H9 (cell line): ENCODE measurements at regions not wholly inside any gene's neighbourhood (a gene's known extent, or its start where the extent isn't known, plus 50 kb on each side); places are given as distances from the start of the nearest gene placed in this dataset.

ENCODE experiments used
- DNase-seq: peaks from one replicate; pipeline ENCODE4 v3.0.0-alpha.2; 2017
- H2AFZ ChIP-seq: one replicate; pipeline ENCODE4 v1.6.1; 2013; ENCODE audit warnings: mild to moderate bottlenecking, low read length, control low read depth, moderate library complexity
- H2AK5ac ChIP-seq: 2 replicates; pipeline ENCODE4 v1.6.1; 2013; ENCODE audit warnings: low read length, control low read depth, mixed read lengths; ENCODE audit not compliant: insufficient read length
- H2BK120ac ChIP-seq: one replicate; pipeline ENCODE4 v1.6.1; 2013; ENCODE audit warnings: low read depth, mild to moderate bottlenecking, low read length, control low read depth, inconsistent platforms; ENCODE audit not compliant: poor library complexity, severe bottlenecking
- H2BK12ac ChIP-seq: 2 replicates; pipeline ENCODE4 v1.6.1; 2013; ENCODE audit warnings: low read length, control low read depth, mixed read lengths, low read depth; ENCODE audit not compliant: insufficient read length
- H2BK15ac ChIP-seq: 2 replicates; pipeline ENCODE4 v1.6.1; 2013; ENCODE audit warnings: low read depth, low read length, control low read depth
- H2BK20ac ChIP-seq: one replicate; pipeline ENCODE4 v1.6.1; 2013; ENCODE audit warnings: low read depth, mild to moderate bottlenecking, low read length, control low read depth, inconsistent platforms; ENCODE audit not compliant: poor library complexity, severe bottlenecking
- H2BK5ac ChIP-seq: 2 replicates; pipeline ENCODE4 v1.6.1; 2013; ENCODE audit warnings: low read length, control low read depth, mixed read lengths; ENCODE audit not compliant: insufficient read length
- H3K14ac ChIP-seq: 2 replicates; pipeline ENCODE4 v1.6.1; 2013; ENCODE audit warnings: low read length, control low read depth; ENCODE audit not compliant: insufficient read depth
- H3K18ac ChIP-seq: 2 replicates; pipeline ENCODE4 v1.6.1; 2013; ENCODE audit warnings: low read depth, mild to moderate bottlenecking, mixed read lengths, low read length, control low read depth; ENCODE audit not compliant: insufficient read length
- H3K23ac ChIP-seq: 2 replicates; pipeline ENCODE4 v1.6.1; 2013; ENCODE audit warnings: low read length, control low read depth, mixed read lengths, low read depth; ENCODE audit not compliant: insufficient read length
- H3K23me2 ChIP-seq: 2 replicates; pipeline ENCODE4 v1.6.1; 2013; ENCODE audit warnings: low read depth, mild to moderate bottlenecking, mixed read lengths, low read length, control low read depth; ENCODE audit not compliant: insufficient read length, poor library complexity, severe bottlenecking
- H3K27ac ChIP-seq: 2 replicates; pipeline ENCODE4 v1.5.1; 2013; ENCODE audit warnings: low read length, control low read depth, mixed read lengths, low read depth; ENCODE audit not compliant: insufficient read length
- H3K27me3 ChIP-seq: 2 replicates; pipeline ENCODE4 v1.6.1; 2013; ENCODE audit warnings: low read length, control low read depth, inconsistent platforms; ENCODE audit not compliant: insufficient read depth
- H3K4ac ChIP-seq: 2 replicates; pipeline ENCODE4 v1.6.1; 2013; ENCODE audit warnings: low read depth, mild to moderate bottlenecking, control low read depth, inconsistent platforms, low read length, moderate library complexity
- H3K4me1 ChIP-seq: 2 replicates; pipeline ENCODE4 v1.6.1; 2013; ENCODE audit warnings: low read length, control low read depth, inconsistent platforms; ENCODE audit not compliant: insufficient read depth
- H3K4me2 ChIP-seq: 2 replicates; pipeline ENCODE4 v1.6.1; 2013; ENCODE audit warnings: low read length, control low read depth, mixed read lengths; ENCODE audit not compliant: insufficient read length, insufficient read depth
- H3K56ac ChIP-seq: 2 replicates; pipeline ENCODE4 v1.6.1; 2013; ENCODE audit warnings: low read depth, mild to moderate bottlenecking, mixed read lengths, low read length, control low read depth; ENCODE audit not compliant: insufficient read length
- H3K79me1 ChIP-seq: 2 replicates; pipeline ENCODE4 v1.6.1; 2013; ENCODE audit warnings: low read depth, mild to moderate bottlenecking, moderate library complexity, low read length, control low read depth, inconsistent platforms; ENCODE audit not compliant: insufficient read depth, poor library complexity, severe bottlenecking
- H3K79me2 ChIP-seq: 2 replicates; pipeline ENCODE4 v1.6.1; 2013; ENCODE audit warnings: low read length, control low read depth, inconsistent platforms; ENCODE audit not compliant: insufficient read depth
- H3K9ac ChIP-seq: 2 replicates; pipeline ENCODE4 v1.6.1; 2013; ENCODE audit warnings: low read length, control low read depth, mixed read lengths; ENCODE audit not compliant: insufficient read length; ENCODE audit errors: extremely low read depth
- H3K9me3 ChIP-seq: one replicate; pipeline ENCODE4 v1.6.1; 2013; ENCODE audit warnings: low read depth, low read length, inconsistent platforms; ENCODE audit not compliant: control insufficient read depth
- H3T11ph ChIP-seq: one replicate; pipeline ENCODE4 v1.6.1; 2013; ENCODE audit warnings: mild to moderate bottlenecking, low read length, control low read depth, inconsistent platforms
- H4K20me1 ChIP-seq: one replicate; pipeline ENCODE4 v1.6.1; 2013; ENCODE audit not compliant: control insufficient read depth, insufficient read length, insufficient read depth
- H4K5ac ChIP-seq: 2 replicates; pipeline ENCODE4 v1.6.1; 2013; ENCODE audit warnings: low read depth, mild to moderate bottlenecking, mixed read lengths, low read length, control low read depth; ENCODE audit not compliant: insufficient read length
- H4K8ac ChIP-seq: replicated peaks from 2 replicates; pipeline ENCODE4 v1.6.1; 2013; ENCODE audit warnings: low read length, control low read depth, mixed read lengths, low read depth; ENCODE audit not compliant: insufficient read length
- H4K91ac ChIP-seq: 2 replicates; pipeline ENCODE4 v1.6.1; 2013; ENCODE audit warnings: low read depth, mild to moderate bottlenecking, moderate library complexity, mixed read lengths, low read length, control low read depth; ENCODE audit not compliant: insufficient read length
- H3K27ac Mint-ChIP-seq, 3 experiments: 2 replicates in 2 of 3; 3 replicates in 1 of 3; pipeline ENCODE4 v1.8.0; 2020 to 2021; ENCODE audit warnings: mixed read lengths in 3 of 3, mild to moderate bottlenecking in 1 of 3, moderate library complexity in 1 of 3
- H3K27me3 Mint-ChIP-seq: 2 replicates; pipeline ENCODE4 v1.8.0; 2021; ENCODE audit warnings: low read depth, mild to moderate bottlenecking, moderate library complexity, mixed read lengths
- H3K36me3 Mint-ChIP-seq, 3 experiments: 2 replicates in 2 of 3; 3 replicates in 1 of 3; pipeline ENCODE4 v1.8.0; 2020 to 2021; ENCODE audit warnings: low read depth in 3 of 3, mixed read lengths in 3 of 3; ENCODE audit not compliant: insufficient read depth in 1 of 3
- H3K4me1 Mint-ChIP-seq, 2 experiments: 2 replicates each; pipeline ENCODE4 v1.8.0; 2020; ENCODE audit warnings: mixed read lengths in 2 of 2
- H3K4me3 Mint-ChIP-seq, 2 experiments: 2 replicates in 1 of 2; 3 replicates in 1 of 2; pipeline ENCODE4 v1.8.0; 2020 to 2021; ENCODE audit warnings: mild to moderate bottlenecking in 2 of 2, mixed read lengths in 2 of 2, moderate library complexity in 1 of 2
- H3K9me3 Mint-ChIP-seq, 2 experiments: 2 replicates in 1 of 2; 3 replicates in 1 of 2; pipeline ENCODE4 v1.8.0; 2020; ENCODE audit warnings: mild to moderate bottlenecking in 2 of 2, mixed read lengths in 2 of 2, moderate library complexity in 1 of 2
- WGBS: extraction: QIAGEN DNeasy Blood & Tissue Kit; methylation state at CpG from one replicate; pipeline ENCODE4 v1.1.7; 2013; ENCODE audit warnings: missing lambda C conversion rate, low lambda C conversion rate, mixed read lengths; ENCODE audit not compliant: insufficient read length; ENCODE audit errors: extremely low coverage; 5-methylcytosine and 5-hydroxymethylcytosine counted together
- TF ChIP-seq, protein P1 (sequence below): fragments of 200-600 bp; sonication (generic); conservative IDR thresholded peaks from 3 replicates; pipeline ENCODE4 v1.8.0; 2021; ENCODE audit warnings: antibody characterized with exemption, mild to moderate bottlenecking

- H3K27me3 Mint-ChIP-seq = no peaks in the 10 kb centered on the region
- H2BK120ac ChIP-seq = no peak overlapping the region
- H4K20me1 ChIP-seq = no peaks in the 10 kb centered on the region
- no peak overlapping the region for H3T11ph ChIP-seq
- H3K27ac Mint-ChIP-seq = no peak overlapping the region
- no peaks in the 10 kb centered on the region for H3K4me1 ChIP-seq
- H3K56ac ChIP-seq = no peak overlapping the region
- H3K4me2 ChIP-seq = no peak overlapping the region
- no CpG with 5 or more reads among the region's 6 CpGs for WGBS
- H4K5ac ChIP-seq = no peak overlapping the region
- no peak overlapping the region for H3K27ac ChIP-seq
- H3K18ac ChIP-seq = no peak overlapping the region
- H3K9ac ChIP-seq = no peak overlapping the region
- H2BK12ac ChIP-seq = no peak overlapping the region
- no peak overlapping the region for H4K91ac ChIP-seq
- H3K36me3 Mint-ChIP-seq = peaks cover 0 to 10% (median 5%) of the 10 kb centered on the region in 3 experiments; a peak in 3 of 7 replicates
- TF ChIP-seq, protein P1, sequence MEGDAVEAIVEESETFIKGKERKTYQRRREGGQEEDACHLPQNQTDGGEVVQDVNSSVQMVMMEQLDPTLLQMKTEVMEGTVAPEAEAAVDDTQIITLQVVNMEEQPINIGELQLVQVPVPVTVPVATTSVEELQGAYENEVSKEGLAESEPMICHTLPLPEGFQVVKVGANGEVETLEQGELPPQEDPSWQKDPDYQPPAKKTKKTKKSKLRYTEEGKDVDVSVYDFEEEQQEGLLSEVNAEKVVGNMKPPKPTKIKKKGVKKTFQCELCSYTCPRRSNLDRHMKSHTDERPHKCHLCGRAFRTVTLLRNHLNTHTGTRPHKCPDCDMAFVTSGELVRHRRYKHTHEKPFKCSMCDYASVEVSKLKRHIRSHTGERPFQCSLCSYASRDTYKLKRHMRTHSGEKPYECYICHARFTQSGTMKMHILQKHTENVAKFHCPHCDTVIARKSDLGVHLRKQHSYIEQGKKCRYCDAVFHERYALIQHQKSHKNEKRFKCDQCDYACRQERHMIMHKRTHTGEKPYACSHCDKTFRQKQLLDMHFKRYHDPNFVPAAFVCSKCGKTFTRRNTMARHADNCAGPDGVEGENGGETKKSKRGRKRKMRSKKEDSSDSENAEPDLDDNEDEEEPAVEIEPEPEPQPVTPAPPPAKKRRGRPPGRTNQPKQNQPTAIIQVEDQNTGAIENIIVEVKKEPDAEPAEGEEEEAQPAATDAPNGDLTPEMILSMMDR = no peak
- H3K9me3 Mint-ChIP-seq = peaks cover 0 to 5% of the 10 kb centered on the region in 2 experiments; a peak in 4 of 5 replicates
- no peaks in the 10 kb centered on the region for H3K23me2 ChIP-seq
- H3K9me3 ChIP-seq = no peaks in the 10 kb centered on the region
- H2AK5ac ChIP-seq = no peak overlapping the region
- H3K4me3 Mint-ChIP-seq = no peak overlapping the region
- H2BK20ac ChIP-seq = no peak overlapping the region
- H3K23ac ChIP-seq = no peak overlapping the region
- no peak overlapping the region for H4K8ac ChIP-seq
- H3K14ac ChIP-seq = no peak overlapping the region
- H3K79me2 ChIP-seq = no peaks in the 10 kb centered on the region
- no peaks in the 10 kb centered on the region for H3K79me1 ChIP-seq
- no peak for DNase-seq
- H2AFZ ChIP-seq = no peak overlapping the region
- H3K4ac ChIP-seq = no peak overlapping the region
- H2BK15ac ChIP-seq = no peak overlapping the region
- H3K4me1 Mint-ChIP-seq = no peaks in the 10 kb centered on the region
- no peak overlapping the region for H2BK5ac ChIP-seq
- no peaks in the 10 kb centered on the region for H3K27me3 ChIP-seq
Measured at GRCh38 chr4:73674451-73674919, 54.2 kb upstream of the RASSF6 start.
